ENCODE measurements at regions not wholly inside any gene's neighbourhood (a gene's known extent, or its start where the extent isn't known, plus 50 kb on each side); places are given as distances from the start of the nearest gene placed in this dataset.
"Not testable (repeated sequence)": the region's sequence is repeated elsewhere in the genome, so short reads cannot be mapped to it uniquely, and the experiment has no call there.

DNA sequence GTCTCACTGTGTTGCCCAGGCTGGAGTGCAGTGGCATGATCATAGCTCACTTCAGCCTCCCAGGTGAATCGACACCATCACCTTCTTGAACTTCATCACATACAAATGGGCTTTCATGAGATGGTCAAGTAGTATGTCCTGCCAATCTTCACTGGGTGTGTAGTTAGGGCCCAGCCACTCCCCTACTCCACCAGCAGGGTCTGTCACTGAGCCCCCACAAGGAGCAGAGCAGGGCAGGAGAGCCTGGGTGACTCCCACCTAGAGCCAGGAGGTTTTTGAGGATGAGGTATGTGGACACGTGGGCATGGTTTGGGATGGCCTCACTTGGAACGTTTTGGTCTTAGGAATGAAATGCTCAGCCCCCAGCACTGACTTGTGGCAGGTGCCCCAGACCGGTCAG is 4037.7 kb upstream of the TPTE start:
- not testable (repeated sequence) for DNase-seq (ENCODE audit: low spot score)

DNA sequence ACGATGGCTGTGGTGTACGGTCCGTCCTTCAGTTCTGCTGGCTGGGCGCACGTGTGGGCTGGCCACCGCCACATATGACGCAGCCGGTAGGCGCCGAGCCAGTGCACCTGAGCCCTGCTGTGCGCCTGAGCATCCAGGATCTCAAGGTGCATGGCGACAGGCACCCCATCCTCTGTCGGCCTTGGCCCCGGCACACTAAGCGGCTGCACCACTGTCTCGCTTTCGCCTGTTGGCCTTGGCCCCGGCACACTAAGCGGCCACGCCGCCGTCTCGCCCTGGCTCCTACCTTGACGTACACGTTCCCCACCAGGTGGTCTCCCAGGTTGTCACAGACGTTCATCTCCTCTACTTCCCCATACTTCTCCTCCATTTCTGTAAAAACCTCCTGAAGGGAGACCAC is 4034.6 kb upstream of the TPTE start:
- not testable (repeated sequence) for DNase-seq (ENCODE audit: low spot score)

DNA sequence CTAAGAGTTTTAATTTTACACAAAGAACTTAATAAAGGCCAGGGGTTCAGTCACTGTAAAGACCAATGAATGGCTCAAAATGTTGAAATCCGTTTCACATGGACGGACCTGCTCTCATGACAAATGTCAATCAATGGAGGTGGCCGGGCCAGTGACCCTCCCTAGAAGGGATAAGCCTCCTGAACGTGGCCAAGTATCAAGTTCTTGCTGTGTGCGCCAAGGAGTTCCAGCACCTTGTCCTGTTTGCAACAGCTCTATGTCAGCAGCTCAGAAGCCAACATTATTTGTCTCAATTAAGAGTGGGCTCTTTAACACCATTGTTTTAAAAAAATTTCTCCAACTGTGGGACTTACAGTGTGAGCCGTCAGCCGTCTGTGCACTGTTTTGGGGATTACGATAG is 4028.7 kb upstream of the TPTE start:
- not testable (repeated sequence) for DNase-seq (ENCODE audit: low spot score)

DNA sequence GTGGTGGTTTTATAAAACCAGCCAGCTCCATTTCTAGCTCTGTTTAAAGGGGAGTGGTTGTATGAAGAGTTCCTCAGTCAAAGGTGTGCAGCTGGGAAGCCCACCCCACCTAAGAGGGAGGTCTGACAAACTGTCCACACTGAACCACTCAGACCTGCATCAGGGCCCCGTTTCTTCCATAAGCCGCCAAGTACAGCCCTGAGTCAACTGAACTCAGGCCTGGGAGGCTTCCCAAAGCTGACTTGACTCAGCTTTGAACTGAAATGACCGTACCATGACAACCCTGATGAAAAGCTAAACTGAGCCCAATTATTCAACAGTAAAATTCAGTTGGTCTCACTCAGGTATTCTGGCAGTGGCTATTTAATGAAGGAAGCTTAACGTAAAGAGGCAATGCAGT is 4027.4 kb upstream of the TPTE start:
- not testable (repeated sequence) for DNase-seq (ENCODE audit: low spot score)

DNA sequence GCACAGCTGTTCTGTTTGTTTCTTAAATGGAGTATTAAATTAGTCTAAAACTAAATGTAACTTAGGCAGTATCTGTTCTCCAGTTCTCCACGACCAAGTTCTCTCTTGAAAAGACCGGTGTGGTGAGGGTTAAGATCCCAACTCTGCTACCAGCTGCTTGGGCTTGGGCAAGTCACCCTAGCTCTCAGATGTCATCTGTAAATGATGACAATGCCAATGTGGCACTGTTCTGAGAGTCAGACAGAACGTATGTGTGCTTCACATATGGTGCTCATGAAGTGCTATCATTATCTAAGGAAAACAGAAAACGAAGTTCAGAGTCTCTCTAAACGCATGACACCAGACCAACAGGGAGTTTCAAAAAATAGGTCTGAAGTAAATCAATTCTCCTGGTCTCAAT is 4025.0 kb upstream of the TPTE start:
- not testable (repeated sequence) for DNase-seq (ENCODE audit: low spot score)

DNA sequence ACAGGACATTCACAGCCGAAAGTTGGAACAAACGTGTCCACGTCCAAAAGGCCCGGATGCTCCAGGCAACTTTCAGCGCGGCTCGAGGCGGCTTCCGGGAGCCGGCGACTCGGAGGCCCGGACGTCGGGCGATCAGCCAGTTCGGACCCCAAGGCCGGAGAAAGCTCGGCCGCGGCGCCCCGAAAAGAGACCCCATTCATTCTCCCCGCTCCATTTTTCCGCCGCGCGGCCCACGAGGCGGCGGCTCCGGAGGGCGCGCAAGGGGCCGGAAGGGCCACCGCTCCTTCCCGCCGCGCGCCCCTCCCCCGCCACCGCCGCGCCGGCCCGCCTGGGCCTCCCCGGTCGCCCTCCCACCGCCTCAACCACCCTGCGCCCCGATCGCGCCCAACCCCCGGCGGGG is 4022.7 kb upstream of the TPTE start:
- peak; percentile 0 for DNase-seq (ENCODE audit: low spot score)

DNA sequence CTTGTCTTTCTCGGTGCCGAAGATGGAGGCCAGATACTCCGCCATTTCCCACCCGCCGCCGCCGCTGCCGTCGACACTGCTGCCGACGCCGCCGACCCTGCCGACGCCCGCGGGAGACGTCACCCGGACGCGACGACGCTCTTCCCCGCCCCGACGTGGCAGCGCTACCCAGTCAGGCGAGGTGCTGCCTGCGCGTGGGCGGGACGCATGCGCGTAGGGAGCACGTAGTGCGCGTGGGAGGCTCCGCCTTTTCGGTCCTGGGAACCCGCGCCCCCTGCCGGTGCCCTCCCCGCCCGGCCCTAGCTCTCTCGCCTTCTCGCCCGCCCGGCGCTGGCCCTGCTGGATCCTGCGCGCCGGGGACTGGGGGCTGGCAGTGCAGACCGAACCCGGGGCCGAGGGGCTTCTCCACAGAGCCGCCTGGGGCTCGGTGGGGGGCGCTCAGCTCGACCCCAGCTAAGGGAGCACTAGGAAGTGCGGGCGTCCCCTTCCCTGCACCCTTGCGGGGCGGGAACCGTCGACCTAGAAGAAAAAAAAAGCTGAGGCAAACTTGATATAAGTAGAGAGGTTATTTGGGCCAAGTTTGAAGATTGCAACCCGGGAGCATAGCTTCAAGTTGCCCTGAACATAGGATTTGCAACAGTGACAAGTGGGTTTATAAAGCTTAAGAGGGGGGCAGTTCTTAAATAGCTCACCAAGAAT is 4022.1 kb upstream of the TPTE start:
- DNase-seq (ENCODE audit: low spot score) = not testable (repeated sequence)

DNA sequence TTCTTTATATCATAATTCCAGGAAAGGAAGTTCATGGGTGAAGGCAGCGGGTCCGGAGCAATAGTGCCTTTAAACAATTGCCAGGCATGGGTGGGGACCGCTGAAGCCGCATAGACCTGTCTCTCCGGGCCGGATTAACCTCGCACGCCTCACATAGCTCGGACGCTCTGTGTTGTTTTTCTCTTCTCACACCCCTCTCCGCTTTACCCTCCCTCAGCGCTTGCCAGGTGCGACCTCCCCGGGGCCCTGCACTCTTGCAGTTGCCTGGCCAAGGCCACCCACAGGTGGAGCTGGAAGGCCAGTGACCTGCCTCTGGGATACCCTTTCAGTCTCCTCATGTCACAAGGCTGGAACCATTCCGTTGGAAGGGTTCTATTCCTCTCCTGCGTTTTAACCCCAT is 4021.5 kb upstream of the TPTE start:
- DNase-seq (ENCODE audit: low spot score) = not testable (repeated sequence)

DNA sequence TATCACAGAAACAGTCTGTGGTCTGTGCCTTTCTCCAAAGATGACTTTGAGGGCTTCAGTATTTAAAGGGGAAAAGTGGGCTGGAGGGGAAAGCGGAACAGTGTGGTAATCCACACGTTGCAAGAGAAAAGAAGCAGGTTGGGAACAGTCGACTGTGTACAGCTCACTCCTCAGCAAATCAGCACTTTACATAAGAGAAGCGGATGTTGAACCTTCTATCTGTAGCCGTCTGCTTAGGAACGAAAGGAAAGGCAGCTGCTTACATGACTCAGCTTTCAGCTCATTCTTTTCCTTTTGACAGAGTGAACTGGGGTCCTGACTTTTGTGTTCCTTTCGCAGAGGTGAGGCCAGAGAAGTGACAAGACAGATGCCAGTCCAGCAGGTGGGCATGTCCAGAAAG is 4020.7 kb upstream of the TPTE start:
- not testable (repeated sequence) for DNase-seq (ENCODE audit: low spot score)

DNA sequence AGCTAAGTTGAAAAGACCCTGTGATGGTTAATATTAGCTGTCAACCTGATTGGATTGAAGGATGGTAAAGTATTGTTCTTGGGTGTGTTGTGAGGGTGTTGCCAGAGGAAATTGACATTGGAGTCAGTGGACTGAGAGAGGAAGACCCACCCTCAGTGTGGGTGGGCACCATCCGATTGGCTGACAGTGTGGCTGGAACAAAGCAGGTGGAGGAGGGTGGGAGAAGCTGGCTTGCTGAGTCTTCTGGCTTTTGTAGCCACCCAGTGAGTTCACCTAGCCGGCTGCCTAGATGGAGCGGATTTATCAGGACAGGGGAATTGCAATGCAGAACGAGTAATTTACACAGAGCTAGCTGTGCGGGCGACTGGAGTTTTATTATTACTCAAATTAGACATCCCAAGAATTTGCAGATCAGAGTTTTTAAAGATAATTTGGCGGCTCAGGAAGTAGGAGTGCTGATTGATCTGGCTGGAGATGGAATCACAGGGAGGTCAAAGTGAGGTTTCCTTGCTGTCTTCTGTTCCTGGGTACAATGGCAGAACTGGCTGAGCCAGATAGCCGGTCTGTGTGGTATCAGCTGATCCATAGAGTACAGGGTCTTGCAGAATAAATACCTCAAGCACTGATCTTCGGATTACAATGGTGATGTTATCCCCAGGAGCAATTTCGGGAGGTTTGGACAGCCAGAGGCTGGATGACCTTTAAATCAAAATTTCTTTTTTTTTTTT is 4015.1 kb upstream of the TPTE start:
- not testable (repeated sequence) for DNase-seq (ENCODE audit: low spot score)

DNA sequence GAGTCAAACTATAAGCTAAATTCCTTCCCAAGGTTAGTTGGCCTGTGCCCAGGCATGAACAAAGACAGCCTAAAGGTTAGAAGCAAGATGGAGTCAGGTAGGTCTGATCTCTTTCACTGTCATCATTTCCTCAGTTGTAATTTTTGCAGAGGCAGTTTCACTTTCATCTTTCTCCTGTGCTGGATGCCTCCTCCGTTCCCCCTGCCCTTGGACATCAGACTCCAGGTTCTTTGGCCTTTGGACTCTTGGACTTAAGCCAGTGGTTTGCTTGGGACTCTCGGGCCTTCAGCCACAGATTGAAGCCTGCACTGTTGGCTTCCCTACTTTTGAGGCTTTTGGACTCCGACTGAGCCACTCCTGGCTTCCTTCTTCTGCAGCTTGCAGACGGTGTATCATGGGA is 4013.8 kb upstream of the TPTE start:
- not testable (repeated sequence) for DNase-seq (ENCODE audit: low spot score)

DNA sequence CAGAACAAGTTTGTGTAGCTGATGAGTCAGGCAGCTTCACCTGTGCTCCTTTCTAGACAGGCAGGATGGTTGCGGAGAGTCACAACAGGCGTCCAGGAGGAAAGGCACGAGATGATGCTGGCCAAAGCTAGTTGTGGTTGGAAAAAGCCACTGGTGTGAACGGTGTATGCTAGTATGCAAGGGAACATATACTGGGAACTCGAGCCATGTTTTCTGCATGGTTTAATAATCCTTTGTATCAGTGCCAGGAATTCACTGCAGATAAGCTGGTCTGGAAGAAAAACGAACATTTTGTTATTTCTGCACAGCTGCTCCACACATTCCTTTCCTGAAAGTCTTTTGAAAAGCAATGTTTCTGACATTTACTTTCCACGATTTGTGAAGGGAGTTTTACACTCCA is 3999.6 kb upstream of the TPTE start:
- not testable (repeated sequence) for DNase-seq (ENCODE audit: low spot score)

DNA sequence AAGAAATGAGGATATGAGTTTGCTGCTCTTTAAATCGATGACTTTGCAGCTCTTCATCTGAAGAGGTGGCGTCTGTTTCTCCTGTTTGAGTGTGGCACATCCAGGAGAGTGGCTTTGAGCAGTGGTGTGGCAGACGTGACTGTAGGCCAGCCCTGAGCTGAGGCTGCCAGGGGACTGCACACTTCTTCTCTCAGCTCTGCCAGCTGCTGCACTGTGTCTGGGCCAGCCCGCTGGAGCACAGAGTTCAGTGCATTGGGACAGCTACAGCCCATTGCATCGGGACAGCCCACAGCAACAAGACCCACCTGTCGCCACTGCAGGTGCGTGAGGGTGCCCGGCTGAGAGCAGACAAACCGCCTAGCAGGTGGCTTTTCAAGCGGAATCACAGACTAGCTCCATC is 3995.2 kb upstream of the TPTE start:
- DNase-seq (ENCODE audit: low spot score) = not testable (repeated sequence)

DNA sequence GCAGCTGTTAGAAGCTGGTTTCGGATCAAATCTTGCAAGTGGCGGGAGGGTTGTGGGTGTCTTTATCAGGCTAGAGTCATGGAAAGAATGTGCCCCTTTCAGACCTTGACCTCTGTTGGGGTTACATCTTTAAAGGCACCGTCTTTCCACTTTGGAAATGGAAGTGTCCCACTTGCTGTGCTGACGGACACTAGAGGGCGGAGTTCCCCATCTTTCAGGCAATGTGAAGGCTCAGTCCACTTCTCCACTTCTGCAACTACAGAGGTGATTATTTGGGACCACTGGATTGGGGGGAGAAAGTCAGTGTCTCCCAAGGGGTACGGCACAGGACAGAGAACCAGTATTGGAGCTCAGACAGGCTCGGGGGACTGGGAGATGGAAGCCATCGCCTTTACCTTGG is 3990.7 kb upstream of the TPTE start:
- not testable (repeated sequence) for DNase-seq (ENCODE audit: low spot score)

DNA sequence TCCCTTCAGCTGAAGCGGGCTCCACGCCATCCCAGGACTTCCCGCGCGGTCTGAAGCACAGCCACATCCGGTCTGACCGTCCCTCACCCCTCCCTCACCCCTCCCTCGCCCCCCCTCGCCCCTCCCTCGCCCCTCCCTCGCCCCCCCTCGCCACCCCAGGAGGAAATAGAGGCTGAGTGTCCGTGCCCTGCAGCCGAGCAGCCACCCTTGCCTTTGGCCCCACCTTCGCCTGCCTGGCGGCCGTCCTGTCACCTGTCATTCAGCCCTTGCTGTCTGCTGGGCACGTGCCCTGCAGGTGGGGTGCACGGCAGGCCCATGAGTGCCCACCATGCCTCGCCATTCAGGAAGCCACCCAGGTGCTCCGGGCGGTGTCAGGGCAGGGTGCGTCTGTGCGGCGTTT is 3988.1 kb upstream of the TPTE start:
- DNase-seq (ENCODE audit: low spot score) = not testable (repeated sequence)

DNA sequence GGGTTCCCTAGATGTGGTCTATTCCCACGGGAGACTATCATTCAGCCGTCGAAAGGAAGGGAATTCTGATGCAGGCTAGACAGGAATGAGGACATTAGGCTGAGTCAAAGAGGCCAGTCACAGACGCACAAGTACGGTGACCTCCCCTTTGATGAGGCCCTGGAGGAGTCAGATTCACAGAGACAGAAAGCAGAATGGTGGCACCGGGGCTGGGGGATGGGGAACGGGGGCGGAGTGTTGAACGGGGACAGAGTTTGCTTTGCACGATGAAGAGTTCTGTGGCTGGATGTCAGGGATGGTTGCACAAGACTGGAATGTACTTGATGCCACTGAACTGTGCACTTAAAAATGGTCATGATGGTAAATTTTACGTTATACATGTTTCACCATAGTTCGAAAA is 3983.1 kb upstream of the TPTE start:
- DNase-seq (ENCODE audit: low spot score) = not testable (repeated sequence)

DNA sequence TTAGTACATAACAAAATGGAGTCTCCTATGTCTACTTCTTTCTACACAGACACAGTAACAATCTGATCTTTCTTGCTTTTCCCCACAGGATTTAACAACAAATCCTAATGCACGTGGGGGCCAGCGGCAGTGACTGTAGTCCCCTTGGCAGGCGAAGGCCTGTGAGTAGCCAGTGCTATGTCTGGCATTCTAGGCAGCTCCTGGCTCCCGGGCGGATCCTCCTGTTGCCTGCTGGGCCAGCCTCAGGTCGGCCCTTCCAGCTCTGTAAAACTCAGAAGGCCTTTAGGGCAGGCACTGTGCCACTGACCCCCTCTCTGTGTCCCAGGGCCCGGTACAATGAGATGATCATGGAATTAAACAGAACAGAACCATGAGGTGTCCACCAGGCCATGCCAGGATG is 3981.7 kb upstream of the TPTE start:
- not testable (repeated sequence) for DNase-seq (ENCODE audit: low spot score)

DNA sequence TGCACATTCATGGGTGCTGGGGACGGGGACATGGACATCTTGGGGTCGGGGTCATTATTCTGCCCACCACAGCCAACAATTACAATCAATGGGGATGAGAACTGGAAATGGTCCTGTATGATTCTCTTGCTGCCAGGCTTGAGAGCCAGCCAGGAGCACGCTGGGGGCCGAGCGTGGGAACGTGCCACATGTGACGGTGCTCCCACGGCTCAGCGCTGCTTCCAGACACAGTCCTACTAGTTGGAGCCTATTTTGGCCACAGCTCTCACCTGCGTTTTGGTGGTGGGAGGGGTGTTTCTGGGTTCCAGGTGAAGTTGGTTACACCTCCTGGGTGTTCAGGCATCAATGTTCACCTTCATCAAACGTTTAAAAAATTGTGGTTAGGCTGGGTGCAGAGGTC is 3980.3 kb upstream of the TPTE start:
- DNase-seq (ENCODE audit: low spot score) = not testable (repeated sequence)

DNA sequence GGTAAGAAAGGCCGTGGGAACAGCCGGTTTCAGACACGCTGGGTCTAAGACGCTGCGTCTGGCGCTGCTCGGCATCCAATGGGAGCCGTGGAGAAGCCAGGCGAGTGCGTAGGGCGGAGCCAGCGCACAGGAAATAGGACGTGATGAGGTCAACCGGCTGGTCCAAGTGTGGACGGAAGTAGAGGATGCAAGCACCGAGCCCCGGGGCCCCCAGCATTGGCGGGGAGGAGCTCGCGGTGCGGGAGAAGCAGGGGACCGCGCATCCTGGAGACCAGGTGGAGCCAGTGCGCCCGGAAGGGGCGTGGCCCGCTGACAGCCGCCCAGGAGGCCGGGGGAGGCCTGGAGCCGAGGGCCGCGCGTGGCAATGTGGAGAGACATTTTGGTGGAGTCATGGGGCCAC is 3976.1 kb upstream of the TPTE start:
- DNase-seq (ENCODE audit: low spot score) = not testable (repeated sequence)

DNA sequence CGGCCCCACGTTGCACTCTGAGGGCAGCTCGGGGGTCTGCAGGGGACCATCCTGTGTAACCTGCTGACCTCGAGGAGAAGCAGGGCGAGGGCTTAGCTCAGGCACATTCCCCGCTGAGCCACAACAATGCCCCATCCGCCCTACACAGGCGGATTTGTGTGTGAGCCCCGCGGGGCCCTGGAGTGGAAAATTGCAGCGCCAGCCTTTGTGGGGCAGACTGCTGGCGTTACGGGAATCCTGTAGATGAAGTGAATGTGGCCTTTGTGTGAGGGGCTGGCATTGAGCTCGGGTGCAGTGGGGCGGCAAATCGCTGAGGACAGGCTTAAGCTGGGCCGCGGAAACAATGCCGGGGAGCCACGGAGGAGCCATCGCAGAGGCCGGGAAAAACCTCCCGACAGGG is 3970.3 kb upstream of the TPTE start:
- DNase-seq (ENCODE audit: low spot score) = not testable (repeated sequence)

DNA sequence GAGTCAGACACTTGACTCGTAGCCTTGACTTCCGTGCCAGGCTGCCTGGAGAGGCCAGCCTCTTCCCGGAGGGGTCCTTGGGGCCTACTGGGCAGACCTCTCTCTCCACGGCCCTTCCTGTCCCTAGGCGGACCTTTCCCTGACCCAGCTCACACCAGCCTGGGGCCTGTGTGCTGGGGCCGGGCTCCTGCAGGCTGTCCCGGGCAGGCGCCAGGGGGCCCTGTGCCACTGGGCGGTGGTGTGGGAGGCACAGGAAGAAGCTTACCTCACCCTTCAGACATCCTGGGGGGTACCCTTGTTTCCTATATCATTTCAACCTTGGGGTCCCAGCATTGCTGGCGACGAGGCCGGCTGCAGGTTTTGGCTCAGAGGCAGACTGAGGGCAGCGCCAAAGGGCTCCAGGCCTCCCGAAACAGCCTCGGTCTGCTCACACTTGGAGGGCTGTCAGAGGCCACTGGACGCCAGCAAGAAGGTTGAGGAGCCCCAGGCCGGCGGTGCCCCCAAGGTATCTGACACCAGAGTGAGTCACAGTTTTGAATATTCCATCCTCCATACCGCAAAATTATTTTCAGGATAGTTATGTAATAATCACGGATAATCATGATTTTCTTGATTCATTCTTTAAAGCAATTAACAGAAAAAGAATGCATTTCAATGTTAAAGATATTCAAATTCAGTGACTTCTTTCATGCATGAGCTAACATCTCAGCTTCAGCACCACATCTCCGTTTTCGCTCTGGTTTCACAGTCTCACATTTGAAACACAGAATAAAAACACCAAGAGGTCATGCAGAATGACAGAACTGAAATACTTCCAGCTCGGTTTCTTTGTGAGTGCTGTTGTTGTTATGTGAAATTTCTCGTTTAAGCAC is 3967.6 kb upstream of the TPTE start:
- not testable (repeated sequence) for DNase-seq (ENCODE audit: low spot score)

DNA sequence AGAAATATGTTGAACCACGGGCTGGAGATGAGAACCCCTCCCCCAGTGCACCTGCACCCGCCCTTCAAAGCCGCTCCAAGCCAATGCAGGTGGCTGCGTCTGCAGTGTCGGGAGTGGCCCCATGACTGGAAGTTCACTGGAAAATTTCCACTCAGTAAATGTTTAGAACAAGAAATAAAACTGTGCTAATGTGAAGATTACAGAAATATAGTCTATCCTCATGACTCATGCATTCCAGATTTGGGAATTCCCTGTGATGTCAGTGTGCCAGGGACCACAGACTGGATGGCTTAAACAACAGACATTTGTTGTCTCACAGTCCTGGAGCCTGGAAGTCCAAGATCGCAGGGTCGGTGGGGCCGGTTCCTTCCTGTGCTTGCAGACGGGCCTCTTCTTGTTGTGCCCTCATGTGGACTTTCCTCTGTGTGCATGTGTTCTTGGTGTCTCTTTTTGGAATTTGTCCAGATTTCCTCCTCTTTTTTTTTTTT is 3967.0 kb upstream of the TPTE start:
- DNase-seq (ENCODE audit: low spot score) = not testable (repeated sequence)

Measured in putamen (tissue), 1 donor.